NT2/D1 (cell line): ENCODE measurements at regions not wholly inside any gene's neighbourhood (a gene's known extent, or its start where the extent isn't known, plus 50 kb on each side); places are given as distances from the start of the nearest gene placed in this dataset.

ENCODE experiments used
- SUZ12 ChIP-seq: IDR thresholded peaks from 2 replicates; pipeline ENCODE4 v1.6.1; 2011; ENCODE audit not compliant: insufficient read length, insufficient read depth; ENCODE audit errors: extremely low read depth
- YY1 ChIP-seq: IDR thresholded peaks from 2 replicates; pipeline ENCODE4 v1.6.1; 2011; ENCODE audit not compliant: insufficient read length, insufficient read depth

DNA sequence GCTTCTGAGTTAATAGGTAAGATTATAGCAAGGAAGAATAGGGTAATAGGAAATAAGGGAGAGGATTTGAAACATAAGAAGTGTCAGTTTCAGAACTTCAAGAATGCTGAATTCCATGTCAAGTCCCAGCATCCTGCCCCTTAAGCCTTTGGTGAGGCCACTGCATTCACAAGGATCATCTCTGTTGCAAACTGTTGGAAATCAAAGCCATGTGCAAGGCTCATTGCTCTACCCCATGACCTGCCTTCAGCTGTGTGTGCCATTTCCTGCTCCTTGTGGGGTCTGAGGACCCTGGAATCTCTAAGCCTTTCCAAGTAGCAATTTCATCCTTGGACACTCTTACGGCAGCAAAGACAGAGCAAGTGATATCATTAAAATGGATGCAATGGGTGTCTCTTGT, 203.0 kb downstream of the CDC5L start:
- TF ChIP-seq YY1 (no peak), SUZ12 (no peak)
